ENCODE measurements at regions not wholly inside any gene's neighbourhood (a gene's known extent, or its start where the extent isn't known, plus 50 kb on each side); places are given as distances from the start of the nearest gene placed in this dataset.

DNA sequence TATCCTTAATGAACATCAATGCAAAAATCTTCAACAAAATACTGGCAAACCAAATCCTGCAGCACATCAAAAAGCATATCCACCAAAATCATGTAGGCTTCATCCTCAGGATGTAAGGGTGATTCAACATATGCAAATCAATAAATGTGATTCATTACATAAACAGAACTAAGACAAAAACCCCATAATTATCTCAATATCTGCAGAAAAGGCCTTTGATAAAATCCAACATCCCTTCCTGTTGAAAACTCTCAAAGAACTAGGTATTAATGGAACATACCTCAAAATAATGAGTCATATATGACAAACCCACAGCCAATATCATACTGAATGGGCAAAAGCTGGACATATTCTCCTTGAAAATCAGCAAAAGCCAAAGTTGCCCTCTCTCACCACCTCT, 54.6 kb upstream of the DEPDC1 start:
- DNase-seq = no peak

DNA sequence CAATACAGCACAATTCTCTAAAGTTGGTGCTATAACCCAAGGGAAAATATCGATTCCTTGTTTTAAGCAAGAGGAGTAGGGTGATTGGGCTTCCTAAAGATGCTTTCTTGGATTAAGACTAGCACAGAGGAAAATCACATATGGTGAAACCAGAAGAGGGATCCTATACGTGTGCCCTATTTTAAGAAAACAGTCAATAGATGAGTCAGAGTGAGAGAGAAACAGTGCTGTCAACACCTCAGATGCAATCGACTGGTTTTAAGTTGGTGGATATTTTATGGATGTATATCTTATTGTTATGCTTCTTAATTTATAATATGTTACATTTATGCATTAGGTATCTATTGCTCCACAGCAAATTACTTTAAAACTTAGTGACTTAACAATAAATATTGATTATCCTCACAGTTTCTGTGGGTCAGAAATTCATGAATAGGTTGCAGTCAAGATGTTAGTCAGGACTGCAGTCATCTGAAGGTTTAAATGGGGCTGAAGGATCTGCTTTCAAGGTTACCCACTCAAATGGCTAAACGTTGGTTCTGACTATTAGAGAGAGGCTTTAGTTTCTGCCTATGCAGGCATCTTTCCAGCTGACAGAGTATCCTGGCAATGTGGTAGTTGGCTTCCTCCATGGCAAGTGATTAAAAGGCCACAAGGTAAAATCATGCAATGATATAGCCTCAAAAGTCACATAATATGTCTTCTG, 61.6 kb upstream of the DEPDC1 start:
- DNase-seq = no peak

DNA sequence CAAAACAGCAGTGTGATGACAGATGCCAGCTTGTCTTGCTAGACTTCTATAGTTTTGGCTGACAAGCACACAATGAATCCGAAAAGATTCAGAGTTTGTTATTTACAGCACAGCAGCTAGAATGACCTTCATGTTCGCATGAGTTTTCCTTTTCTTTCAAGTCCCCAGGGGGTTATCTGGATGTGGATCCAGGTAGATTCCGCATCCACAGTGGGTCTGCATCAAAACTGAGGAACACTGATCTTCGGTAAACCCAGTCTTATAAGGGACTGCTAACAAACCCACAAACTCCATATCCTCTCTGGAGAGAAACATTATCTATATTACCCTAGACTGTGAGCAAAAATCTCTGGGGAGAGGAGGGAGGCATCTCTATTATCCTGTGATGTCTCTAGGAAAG, 69.0 kb upstream of the DEPDC1 start:
- no peak for DNase-seq

DNA sequence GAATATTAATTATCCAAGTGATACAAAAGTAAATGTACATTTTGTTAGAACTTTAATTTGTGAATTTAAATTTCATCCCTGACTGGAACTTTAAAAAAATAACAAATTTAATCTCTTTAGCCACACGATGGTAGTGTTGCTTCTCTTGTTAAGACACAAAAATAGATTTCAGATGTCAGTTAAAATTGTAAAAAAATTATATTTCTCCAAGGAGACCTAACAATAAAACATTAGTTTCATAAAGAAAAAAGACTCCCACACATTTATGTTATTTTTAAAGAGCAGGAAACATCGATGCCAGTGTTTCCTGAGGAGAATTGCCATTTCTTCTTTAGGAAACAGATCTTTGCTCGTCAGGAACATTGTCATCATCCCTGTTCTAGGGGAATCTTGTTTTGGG, 74.0 kb upstream of the DEPDC1 start:
- DNase-seq = peak; percentile 2

DNA sequence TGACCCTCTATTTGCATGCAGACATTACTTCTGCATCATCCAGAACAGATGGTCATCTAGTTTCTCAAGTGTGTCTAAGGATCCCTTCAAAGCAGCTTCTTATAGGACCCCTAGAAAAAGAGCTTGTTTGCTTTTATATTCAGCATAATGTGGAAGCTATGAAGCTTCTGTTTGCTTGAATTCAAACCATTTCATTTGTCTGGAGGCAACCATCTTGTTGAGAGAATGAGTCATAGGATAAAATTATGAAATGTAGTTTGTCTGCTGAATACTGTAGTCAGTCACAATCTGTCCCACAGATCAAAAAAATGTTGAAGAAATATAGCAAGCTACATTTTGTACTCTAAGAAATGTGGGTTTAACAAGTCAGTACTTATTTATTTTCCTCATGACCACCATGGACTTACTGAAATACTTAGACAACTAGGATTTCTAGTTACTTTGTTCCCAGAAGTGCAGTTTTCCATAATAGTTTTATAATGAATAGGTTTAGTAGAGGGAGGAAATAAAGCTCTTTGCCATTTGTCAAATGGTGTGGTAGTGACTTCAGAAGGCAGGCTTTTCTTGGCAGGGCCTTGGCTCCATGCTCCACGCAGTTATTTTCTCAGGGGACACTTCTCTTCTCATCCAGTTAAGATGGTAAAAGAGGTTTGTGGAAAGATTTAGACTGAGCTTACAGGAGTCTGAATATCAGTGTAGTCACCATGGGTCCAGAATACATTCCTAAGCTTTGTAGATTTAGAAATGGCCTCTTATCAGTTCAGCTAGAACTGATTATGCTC, 74.8 kb upstream of the DEPDC1 start:
- peak; percentile 1 for DNase-seq

DNA sequence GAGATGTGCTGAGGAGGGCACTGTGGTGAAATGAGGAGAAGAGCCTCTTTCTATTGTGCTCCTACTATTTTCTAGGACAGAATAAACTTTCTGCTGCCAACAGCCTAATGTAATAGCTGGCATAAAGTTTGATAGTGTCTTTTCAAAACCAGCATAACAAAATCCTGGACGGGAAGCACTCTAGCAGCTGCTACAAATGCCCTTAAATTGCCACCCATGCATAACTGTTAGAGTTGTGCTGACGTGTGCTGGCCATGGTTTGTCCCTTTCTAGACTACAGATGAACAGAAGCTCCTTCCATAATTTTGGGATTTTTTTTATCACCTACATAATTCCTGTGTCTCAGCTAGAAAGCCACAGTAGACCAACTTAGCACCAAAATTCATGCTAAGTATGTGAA, 88.5 kb upstream of the DEPDC1 start:
- no peak for DNase-seq

DNA sequence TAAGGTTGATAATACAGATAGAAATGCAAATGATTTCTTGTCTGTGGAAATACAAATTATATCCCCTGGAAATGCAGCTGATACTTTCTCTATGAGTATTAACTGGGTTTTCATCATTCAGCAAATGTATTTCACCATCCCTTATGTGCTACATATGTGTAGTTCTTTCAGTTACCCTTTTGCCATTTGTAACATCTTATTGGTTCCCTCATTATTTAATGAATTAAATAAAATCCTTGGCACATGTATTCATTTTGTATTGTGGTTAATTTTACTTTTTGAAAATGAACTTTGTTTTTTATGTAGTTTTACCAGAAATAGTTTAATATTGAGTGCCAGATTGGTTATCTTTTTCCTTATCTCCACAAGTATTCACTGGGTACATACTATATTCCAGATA, 89.9 kb upstream of the DEPDC1 start:
- no peak for DNase-seq

DNA sequence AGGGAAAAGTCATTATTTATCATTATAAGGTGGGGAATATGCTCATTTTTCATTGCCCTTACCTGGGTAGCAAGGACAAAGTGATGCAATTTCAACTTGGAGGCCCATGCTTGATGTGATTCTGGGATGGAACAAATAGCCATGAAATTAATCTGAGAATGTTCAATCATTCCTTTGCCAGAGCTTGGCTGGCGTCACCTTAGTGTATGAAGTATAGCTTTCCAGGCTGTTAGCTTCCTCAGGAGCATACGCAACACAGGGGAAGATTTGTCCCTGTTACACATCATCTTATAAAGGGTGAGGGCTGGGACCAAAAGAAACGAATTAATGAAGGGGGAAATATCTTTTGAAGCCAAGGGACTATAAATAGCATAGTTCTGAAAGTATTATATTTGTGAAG, 91.4 kb upstream of the DEPDC1 start:
- DNase-seq = no peak

DNA sequence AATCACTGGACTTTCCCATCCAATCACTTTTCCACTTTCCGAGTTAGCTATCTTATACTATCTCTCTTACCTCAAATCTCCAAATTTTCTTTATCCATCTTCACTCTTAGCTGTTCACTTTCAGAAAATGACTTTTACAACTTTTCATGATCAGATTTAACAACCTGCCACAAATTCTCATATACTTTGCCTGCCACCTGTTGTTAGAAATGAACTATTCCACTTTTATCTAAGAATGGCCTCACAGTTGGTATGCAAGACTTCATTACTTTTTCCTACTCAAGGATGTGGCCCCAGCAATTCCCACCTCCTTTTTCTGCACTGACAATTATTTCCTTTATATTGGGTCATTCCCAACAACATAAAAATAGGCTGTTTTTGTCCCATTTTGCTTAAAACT, 93.6 kb upstream of the DEPDC1 start:
- no peak for DNase-seq

DNA sequence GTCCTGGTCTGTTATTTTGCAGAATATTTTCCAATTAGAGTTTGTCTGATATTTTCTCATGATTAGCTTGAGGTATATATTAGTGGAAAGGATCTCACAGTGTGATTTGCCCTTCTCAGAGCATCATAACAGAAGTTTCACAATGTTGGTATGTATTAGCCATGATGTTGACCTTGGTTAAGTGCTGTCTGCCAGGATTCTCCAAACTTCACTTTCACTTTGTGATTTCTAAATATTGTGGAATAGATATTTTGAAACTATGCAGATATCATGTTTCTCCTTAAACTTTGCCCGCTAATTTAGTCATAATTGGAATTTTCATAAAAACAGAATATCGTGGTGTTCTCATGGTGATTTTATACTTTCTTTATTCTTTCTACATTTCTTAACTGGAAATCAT, 98.0 kb upstream of the DEPDC1 start:
- no peak for DNase-seq

DNA sequence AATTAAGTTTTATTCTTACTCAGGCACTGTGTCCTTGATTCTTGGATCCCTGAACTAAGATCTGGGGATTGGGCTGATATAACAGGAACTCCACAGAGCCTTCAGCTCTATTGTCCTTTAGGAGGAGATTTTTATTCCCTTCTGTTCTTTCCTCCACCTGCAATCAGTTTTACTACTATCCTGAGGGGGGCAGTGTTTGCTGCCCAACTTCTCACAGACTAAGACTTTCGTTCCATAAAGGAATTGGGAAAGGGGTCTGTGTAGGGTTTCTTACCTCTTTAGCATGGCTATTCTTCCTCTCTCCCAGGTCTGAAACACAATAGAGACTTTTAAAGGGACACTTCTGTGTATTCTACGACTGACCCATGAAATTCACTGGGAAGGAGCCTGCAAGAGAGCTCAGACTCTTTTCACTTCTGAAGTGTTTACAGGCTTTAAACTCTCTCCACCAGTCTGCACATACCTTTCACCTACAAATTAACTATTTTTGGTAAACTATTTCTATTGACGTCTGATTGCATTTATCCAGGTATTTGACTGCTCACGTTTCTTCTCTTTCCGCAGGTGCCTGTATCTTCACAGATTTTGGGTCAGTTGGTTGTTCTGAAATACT, 103.3 kb upstream of the DEPDC1 start:
- DNase-seq = no peak

DNA sequence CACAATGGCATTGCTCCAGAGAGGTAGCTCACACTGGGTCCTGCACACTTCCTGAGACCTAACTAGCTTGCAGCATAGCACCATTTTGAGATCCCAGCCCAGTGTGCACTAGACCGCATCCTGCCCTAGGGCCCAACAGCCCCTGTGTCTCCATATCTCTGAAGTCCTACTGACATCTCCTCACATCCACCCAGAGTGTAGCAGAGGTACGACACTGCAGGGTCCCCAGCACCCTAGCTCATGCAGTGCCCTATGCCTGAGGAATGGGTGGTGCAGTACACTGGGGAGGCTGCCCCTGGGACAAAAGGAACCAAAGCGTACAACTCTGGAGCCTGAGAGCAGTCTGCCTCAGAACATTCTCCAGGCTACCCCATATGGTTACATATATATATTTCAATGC, 111.4 kb upstream of the DEPDC1 start:
- DNase-seq = no peak

DNA sequence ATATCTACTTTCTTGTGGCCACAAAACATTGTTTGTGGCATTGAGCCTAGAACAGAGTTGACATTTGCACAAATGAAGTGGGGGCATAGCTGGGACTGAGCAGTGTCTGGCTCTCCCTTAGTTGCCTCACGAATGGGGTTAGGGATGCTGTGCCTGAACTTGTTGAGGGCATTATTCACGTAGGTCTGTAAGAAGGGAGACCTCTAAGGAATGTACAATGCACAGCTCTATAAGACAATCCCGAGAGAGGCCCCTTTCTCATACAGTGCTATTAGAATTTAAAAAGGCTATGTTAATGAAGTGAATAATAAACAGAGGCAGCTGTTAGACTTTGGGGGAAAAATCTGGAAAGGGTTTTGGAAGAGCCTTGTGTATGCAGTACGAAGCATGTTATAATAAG, 118.4 kb upstream of the DEPDC1 start:
- no peak for DNase-seq

DNA sequence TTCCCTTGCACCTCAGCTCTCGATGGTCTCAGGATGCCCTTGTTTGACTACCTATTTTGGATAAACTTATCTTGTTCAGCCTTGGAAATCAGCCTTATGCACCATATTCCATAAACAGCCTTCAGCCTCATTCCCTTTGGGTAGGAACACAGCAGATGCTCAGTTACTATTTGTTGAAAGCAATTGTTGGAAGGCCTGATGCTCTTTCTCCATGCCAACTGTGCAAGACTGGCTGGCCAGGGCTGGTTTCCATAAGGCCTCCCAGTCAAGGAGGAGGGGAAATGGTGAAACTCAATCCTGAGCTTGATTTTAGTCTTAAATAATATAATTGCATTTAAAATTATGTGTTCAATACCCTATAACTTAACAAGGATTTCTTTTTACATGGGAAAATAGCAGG, 121.1 kb upstream of the DEPDC1 start:
- DNase-seq = no peak

DNA sequence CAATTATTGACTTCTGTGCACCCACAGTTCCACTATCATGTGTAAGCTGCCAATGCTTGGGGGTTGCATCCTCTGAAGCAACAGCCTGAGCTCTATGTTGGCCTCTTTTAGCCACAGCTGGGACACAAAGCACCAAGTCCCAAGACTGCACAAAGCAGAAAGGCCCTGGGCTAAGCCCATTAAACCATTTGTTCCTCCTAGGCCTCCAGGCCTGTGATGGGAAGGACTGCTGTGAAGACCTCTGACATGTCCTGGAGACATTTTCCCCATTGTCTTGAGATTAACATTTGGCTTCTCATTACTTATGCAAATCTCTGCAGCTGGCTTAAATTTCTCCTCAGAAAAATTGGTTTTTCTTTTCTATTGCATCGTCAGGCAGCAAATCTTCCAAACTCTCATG, 123.7 kb upstream of the DEPDC1 start:
- DNase-seq = no peak

DNA sequence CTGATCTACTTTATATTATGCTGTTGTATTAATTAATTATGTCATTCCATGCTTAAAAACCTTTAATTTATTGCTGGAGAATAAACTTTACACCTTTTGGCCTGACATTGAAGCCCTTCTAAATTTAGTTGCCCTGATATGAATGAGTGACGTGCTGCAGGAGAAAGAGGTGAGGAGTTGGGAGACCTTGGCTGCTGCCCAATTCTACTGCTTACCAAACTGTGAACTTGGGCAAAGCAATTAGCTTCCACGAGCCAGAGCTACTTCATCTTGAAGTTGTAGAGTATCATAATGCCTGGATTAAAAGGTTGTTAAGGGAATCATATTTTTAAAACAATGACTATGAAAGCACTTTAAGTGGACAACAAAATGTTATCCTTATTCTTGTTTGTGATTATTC, 126.8 kb upstream of the DEPDC1 start:
- no peak for DNase-seq

DNA sequence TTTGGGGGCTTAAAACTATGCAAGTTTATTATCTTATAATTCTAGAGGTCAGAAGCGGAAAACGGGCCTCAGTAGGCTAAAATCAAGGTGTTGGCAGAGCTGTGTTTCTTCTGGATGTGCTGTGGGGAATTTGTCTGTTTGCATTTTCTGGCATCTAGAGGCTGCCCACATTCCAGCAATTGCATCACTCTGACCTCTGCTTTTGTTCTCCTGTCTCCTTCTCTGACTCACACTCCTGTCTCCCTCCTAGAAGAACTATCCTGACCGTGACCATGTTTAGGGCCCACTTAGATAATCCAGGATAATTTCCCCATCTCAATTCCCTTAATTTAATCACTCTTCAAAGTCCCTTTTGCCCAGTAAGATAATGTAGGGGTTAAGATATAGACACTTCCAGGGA, 127.4 kb upstream of the DEPDC1 start:
- no peak for DNase-seq

DNA sequence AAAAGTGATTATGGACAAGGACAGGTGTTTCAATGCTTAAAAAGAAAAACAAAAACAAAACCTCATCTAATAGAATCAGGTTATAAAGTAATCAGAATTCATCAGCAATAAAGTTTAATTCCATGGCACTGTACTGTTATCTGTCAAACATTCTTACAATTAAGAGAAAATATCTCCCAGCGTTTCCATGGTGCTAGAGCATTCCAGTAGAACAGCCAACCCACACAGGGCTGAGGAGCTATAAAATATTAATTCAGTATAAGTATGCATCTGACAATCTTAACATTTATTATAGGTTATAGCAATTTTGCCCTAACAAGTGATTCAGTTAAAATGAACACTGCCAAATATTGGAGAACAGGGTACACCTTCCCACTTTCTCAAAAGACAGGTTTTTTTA, 128.7 kb upstream of the DEPDC1 start:
- DNase-seq = no peak

DNA sequence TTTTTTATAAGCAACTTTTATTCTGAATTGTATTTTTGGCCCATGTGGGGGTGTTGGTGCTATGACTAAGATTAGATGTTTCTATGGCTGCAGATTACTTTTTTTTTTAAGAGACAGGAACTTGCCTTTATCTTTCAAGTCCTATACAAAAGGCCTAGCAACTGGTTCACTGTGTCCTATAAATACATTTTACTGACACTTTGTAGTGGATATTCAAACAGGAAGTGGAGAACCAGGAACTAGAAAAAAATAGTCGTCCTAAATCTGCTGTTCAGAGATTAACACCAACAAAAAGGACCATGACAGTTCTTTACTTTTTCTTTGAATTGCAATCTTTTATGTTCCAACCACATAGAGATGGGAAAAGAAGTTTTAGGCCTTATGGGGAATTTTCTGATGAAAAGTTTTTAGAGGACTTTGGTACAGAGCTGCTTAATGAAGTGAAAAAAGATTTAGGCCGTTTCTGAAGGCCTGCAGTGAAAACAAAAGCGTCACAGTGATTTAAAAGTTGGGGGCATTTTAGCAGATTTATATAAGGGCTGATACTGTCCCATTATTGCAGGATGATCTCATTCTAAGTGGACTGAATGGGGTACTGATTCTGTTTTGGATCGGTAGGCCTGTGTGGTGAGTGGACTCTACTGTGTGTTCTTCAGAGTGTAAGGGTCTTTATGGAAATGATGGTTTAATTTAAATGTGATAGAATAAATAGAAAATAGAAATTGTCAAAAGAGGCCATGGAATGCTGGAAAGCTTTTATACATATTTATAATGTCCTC, 136.4 kb upstream of the DEPDC1 start:
- no peak for DNase-seq

DNA sequence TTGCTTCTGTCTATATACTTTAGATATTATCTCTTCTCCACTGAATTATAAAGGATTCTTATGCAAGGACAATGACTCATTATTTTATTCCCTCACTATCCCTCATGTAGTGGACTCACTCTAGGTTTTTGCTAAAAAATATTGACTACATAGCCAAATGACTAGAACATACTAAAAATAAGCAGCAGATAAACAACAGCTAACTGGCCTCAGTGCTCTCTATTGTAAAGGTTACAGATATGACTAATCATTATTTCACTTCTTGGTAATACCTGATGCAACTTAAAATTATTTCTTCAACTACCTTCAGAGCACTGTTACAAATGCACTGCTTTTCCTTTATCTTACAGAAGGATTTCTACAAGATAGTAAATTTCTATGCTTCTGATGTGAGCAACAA, 147.6 kb upstream of the DEPDC1 start:
- no peak for DNase-seq

DNA sequence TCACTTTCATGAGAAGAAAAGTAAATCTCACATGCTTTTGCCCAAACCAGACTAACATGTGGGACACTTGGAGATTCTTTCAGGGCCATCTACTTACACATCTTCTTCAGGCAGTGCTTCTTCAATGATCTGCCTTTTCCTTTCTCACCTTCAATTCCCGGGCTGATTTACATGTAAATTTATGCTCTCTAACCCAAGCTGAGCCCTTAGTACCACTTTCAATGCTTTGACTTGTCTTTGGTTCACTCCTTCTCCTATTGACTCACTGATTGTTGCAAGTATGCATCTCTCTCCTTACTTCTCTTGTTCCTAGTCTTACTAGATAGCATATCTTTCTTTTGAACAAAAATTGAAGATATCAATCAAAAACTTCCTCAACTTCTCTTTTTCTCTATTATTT, 154.2 kb upstream of the DEPDC1 start:
- no peak for DNase-seq

DNA sequence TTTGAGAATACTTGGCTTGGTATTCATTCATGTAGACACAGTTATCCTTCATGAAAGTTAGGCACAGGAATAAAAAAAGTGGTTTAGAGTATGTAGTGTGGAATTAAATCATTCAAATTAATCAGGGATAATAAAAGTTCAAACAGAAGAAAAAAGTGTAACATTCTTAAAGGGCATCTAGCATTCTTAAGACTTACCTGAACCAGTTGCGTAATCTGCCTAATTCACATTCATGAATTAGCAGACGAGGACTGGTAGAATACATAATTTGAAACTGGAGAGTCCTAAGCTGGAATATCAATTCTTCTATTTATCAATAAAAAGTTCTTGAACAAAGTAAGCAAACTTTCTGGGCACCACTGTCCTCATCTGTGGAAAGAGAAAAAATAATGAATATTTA, 157.0 kb upstream of the DEPDC1 start:
- no peak for DNase-seq

DNA sequence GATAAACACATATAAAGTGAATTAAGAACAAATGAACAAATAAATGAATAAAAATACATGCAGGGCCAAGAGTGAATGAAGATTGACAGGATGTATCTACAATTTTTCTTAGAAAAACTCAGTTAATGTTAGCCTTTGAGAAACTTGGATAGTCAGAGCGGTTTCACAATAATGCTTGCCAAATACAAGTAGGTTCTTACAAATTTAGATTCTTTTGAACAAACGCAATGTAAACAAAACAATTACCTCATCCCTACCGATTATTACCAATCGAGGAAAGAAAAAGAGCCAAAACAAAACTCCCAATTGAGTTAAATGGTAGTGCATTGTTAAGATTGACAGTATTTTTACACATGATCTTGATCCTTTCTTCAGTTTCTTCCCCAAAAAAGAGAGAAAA, 176.9 kb upstream of the DEPDC1 start:
- no peak for DNase-seq

Data from left kidney (tissue), 1 donor.